ENCODE measurements at regions not wholly inside any gene's neighbourhood (a gene's known extent, or its start where the extent isn't known, plus 50 kb on each side); places are given as distances from the start of the nearest gene placed in this dataset.

DNA sequence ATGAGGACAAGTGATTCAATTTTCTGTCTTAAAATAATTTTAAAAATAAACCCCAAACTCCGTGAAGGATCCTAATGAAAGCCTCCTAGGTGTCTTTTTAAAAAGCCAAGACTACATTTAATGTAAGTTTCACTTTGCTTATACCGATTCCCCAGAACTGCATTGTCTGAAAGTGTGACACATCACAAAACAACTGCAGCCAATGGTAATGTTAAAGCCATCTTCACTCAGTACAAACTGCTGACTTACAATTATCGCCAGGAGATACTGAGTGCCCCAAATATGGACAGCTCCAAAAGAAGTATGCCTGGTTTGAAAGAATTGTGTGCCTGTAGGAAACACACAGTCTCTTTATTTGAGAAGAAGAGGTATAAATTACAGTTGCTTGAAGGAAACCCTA lies 73.7 kb upstream of the SPANXB1 start:
- Histone ChIP-seq H3K27me3 (no peaks in the 10 kb centered on the region), H3K9me3 (no peaks in the 10 kb centered on the region), H3K4me1 (no peaks in the 10 kb centered on the region), H3K36me3 (no peaks in the 10 kb centered on the region), H3K27ac (no peak overlapping the region), H3K4me3 (no peak overlapping the region)
- intact Hi-C loops (cut with DNase I; ENCODE audit: low total_unique reads) = no loop called here
- TF ChIP-seq POLR2AphosphoS5 (IDR thresholded peaks at IDR 0.05) (no peak), POLR2A (IDR thresholded peaks at IDR 0.05) (no peak)
- TF ChIP-seq, protein P1, sequence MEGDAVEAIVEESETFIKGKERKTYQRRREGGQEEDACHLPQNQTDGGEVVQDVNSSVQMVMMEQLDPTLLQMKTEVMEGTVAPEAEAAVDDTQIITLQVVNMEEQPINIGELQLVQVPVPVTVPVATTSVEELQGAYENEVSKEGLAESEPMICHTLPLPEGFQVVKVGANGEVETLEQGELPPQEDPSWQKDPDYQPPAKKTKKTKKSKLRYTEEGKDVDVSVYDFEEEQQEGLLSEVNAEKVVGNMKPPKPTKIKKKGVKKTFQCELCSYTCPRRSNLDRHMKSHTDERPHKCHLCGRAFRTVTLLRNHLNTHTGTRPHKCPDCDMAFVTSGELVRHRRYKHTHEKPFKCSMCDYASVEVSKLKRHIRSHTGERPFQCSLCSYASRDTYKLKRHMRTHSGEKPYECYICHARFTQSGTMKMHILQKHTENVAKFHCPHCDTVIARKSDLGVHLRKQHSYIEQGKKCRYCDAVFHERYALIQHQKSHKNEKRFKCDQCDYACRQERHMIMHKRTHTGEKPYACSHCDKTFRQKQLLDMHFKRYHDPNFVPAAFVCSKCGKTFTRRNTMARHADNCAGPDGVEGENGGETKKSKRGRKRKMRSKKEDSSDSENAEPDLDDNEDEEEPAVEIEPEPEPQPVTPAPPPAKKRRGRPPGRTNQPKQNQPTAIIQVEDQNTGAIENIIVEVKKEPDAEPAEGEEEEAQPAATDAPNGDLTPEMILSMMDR (IDR thresholded peaks at IDR 0.05) = no peak
- DNase-seq (ENCODE audit: low spot score in 2 of 2) = no peak

DNA sequence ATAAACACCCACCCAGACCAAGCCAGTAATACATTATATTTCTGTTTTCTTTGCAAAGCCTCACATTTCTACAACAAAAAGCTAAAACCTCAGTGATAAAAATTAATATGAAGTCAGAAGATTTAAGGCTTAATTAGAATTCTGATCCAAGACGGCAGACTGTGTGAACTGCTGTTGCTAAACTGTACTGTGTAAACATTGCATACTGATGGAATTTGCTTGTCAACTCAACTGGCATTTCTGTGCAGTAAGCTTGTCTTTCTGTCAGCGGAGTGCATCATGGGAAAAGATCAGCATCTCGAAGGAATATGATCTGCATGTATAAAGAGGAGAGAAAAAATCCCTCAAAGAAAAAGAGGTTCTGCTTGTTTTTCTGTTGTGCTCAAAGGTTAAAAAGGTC lies 69.4 kb upstream of the SPANXB1 start:
- DNase-seq (ENCODE audit: low spot score in 2 of 2) = no peak
- Histone ChIP-seq H3K36me3 (no peaks in the 10 kb centered on the region), H3K9me3 (no peaks in the 10 kb centered on the region), H3K4me3 (no peak overlapping the region), H3K4me1 (no peaks in the 10 kb centered on the region), H3K27ac (no peak overlapping the region), H3K27me3 (peaks cover 0 to 4% of the 10 kb centered on the region in 2 donors)
- intact Hi-C loops (cut with DNase I; ENCODE audit: low total_unique reads) = no loop called here
- TF ChIP-seq, protein P1 (IDR thresholded peaks at IDR 0.05) = no peak
- TF ChIP-seq POLR2A (IDR thresholded peaks at IDR 0.05) (no peak), POLR2AphosphoS5 (IDR thresholded peaks at IDR 0.05) (no peak)

DNA sequence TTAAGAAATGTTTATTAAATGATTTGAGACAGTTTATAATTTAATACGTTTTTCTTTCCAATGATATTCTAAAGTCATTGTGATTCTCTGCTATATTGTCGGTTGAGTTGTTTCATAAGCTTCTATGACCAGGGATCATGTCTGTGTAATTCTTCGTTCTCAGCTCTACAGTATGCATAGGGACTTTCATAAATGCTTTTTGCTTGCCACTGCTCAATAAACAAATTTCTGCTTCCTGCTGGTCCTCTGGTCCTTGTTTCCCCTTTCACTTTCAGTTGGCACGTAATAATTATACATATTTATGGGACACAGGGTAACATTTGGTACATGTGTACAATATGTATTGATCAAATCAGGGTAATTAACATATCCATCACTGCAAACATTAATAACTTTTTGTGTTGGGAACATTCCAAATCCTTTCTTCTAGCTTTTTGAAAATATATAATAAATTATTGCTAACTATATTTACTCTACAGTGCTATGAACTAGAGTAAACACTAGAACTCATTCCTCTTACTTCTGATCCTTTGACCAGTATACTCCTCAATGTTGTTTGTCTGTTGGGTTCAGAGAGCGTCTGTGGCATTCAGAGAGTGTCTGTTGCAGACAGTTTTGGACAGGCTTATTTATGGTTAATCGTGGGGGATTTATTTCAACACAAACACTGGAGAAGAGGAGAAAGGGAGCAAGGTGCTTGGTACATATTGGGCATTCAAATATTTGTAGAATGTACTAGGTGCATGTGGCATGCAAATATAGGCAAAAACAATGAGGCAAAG lies 68.3 kb upstream of the SPANXB1 start:
- Histone ChIP-seq H3K9me3 (no peaks in the 10 kb centered on the region), H3K27ac (no peak overlapping the region), H3K27me3 (peaks cover 0 to 8% of the 10 kb centered on the region in 2 donors), H3K36me3 (no peaks in the 10 kb centered on the region), H3K4me3 (no peak overlapping the region), H3K4me1 (no peaks in the 10 kb centered on the region)
- no peak for DNase-seq (ENCODE audit: low spot score in 2 of 2)
- intact Hi-C loops (cut with DNase I; ENCODE audit: low total_unique reads) = no loop called here
- TF ChIP-seq, protein P1 (IDR thresholded peaks at IDR 0.05) = no peak

DNA sequence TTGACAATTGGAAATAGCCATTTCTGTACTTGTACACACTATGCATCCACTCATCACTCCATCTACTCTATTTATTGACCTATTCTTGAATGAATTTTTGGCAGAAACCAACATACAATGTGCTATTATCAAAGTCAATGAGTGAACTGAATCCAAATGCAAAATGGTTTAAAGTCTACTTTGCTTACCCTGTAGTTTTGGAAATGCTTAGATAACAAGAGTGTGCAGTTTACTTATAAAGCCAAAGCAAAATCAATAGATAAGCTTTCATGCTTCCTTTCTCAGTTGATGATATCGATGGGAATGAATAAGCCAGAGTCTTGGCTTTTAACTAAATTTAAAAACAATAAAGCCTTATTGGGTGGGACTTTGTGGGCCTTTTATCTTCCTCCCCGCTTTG lies 58.9 kb upstream of the SPANXB1 start:
- no peaks in the 10 kb centered on the region for H3K4me1 ChIP-seq
- intact Hi-C loops (cut with DNase I; ENCODE audit: low total_unique reads) = no loop called here
- no peaks in the 10 kb centered on the region for H3K36me3 ChIP-seq
- peaks cover 0 to 16% of the 10 kb centered on the region in 2 donors for H3K27me3 ChIP-seq
- no peak for TF ChIP-seq POLR2AphosphoS5 (IDR thresholded peaks at IDR 0.05)
- TF ChIP-seq, protein P1 (IDR thresholded peaks at IDR 0.05) = no peak
- DNase-seq (ENCODE audit: low spot score in 2 of 2) = no peak
- H3K9me3 ChIP-seq = no peaks in the 10 kb centered on the region
- no peak overlapping the region for H3K4me3 ChIP-seq
- no peak overlapping the region for H3K27ac ChIP-seq

DNA sequence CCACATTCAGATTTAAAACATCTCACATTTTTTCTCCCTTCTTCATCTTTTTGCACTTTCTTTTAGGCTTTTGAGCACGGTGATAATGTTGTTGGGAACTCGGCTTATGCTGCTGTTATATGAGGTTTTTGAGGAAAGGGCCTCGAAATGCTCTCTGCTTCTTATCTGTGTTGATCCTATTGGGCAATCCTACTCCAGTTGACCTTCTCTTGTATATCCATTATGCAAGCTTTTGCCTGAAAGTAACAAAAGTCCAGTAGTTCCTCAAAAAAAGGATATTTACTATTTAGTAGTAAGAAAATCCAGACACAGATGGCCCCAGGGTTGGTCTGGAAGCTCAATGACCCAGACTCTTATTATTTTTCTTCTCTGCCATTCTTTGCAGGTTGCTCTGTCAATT lies 57.7 kb upstream of the SPANXB1 start:
- H3K4me1 ChIP-seq = no peaks in the 10 kb centered on the region
- DNase-seq (ENCODE audit: low spot score in 2 of 2) = no peak

More for the DNA sequence above, 57.7 kb upstream of the SPANXB1 start:
- Histone ChIP-seq H3K27ac (no peak overlapping the region), H3K9me3 (no peaks in the 10 kb centered on the region), H3K27me3 (peaks cover 0 to 12% of the 10 kb centered on the region in 2 donors), H3K4me3 (no peak overlapping the region), H3K36me3 (no peaks in the 10 kb centered on the region)
- intact Hi-C loops (cut with DNase I; ENCODE audit: low total_unique reads) = no loop called here
- TF ChIP-seq POLR2A (IDR thresholded peaks at IDR 0.05) (no peak), POLR2AphosphoS5 (IDR thresholded peaks at IDR 0.05) (no peak)
- TF ChIP-seq, protein P1 (IDR thresholded peaks at IDR 0.05) = no peak

Measured in breast epithelium (tissue), 4 donors.